Endodermal cell (in vitro differentiated cells): ENCODE measurements at regions not wholly inside any gene's neighbourhood (a gene's known extent, or its start where the extent isn't known, plus 50 kb on each side); places are given as distances from the start of the nearest gene placed in this dataset.

Experiments
- DNase-seq: peaks from one replicate; pipeline ENCODE4 v3.0.0-alpha.2; 2017
- H3K27ac ChIP-seq: 2 replicates; pipeline ENCODE4 v1.5.1; 2013; ENCODE audit warnings: mild to moderate bottlenecking, low read depth, low read length, moderate library complexity
- H3K27me3 ChIP-seq: 2 replicates; pipeline ENCODE4 v1.6.1; 2013; ENCODE audit warnings: mild to moderate bottlenecking, low read length, moderate library complexity; ENCODE audit not compliant: insufficient read depth, control insufficient read depth, poor library complexity, severe bottlenecking
- H3K36me3 ChIP-seq: 2 replicates; pipeline ENCODE4 v1.7.0; 2013; ENCODE audit warnings: mild to moderate bottlenecking, low read length, moderate library complexity; ENCODE audit not compliant: control insufficient read depth, insufficient read depth
- H3K4me1 ChIP-seq: one replicate; pipeline ENCODE4 v1.7.0; 2013; ENCODE audit warnings: low read length; ENCODE audit not compliant: control insufficient read depth, insufficient read depth
- H3K4me3 ChIP-seq: 2 replicates; pipeline ENCODE4 v1.5.1; 2013; ENCODE audit warnings: mild to moderate bottlenecking, low read length, moderate library complexity
- H3K9ac ChIP-seq: 2 replicates; pipeline ENCODE4 v1.6.1; 2013; ENCODE audit warnings: mild to moderate bottlenecking, low read length, moderate library complexity; ENCODE audit not compliant: poor library complexity, severe bottlenecking; ENCODE audit errors: extremely low read depth
- H3K9me3 ChIP-seq: 2 replicates; pipeline ENCODE4 v1.6.1; 2013; ENCODE audit warnings: mild to moderate bottlenecking, low read length, moderate library complexity; ENCODE audit not compliant: control insufficient read depth
- H3K27ac Mint-ChIP-seq: 2 replicates; pipeline ENCODE4 v1.8.0; 2020; ENCODE audit warnings: mixed read lengths
- H3K27me3 Mint-ChIP-seq: 2 replicates; pipeline ENCODE4 v1.8.0; 2021; ENCODE audit warnings: mild to moderate bottlenecking, mixed read lengths; ENCODE audit not compliant: insufficient read depth
- H3K36me3 Mint-ChIP-seq: 2 replicates; pipeline ENCODE4 v1.8.0; 2020; ENCODE audit warnings: low read depth, mixed read lengths
- H3K4me1 Mint-ChIP-seq: 2 replicates; pipeline ENCODE4 v1.8.0; 2020; ENCODE audit warnings: mixed read lengths
- H3K4me3 Mint-ChIP-seq: 2 replicates; pipeline ENCODE4 v1.8.0; 2020; ENCODE audit warnings: mild to moderate bottlenecking, moderate library complexity, mixed read lengths
- H3K9me3 Mint-ChIP-seq: 2 replicates; pipeline ENCODE4 v1.8.0; 2020; ENCODE audit warnings: mild to moderate bottlenecking, mixed read lengths
- WGBS, 2 experiments: methylation state at CpG; one replicate each; pipeline versions ENCODE4 v1.1.5 to v1.1.7; 2013; ENCODE audit warnings: missing lambda C conversion rate in 2 of 2, mixed read lengths in 1 of 2; ENCODE audit not compliant: insufficient coverage in 1 of 2, insufficient read length in 1 of 2; 5-methylcytosine and 5-hydroxymethylcytosine counted together
- TF ChIP-seq, protein P1 (sequence below): fragments of 200-600 bp; sonication (generic); conservative IDR thresholded peaks from 2 replicates; pipeline ENCODE4 v1.5.0; 2021; ENCODE audit warnings: antibody characterized with exemption, mild to moderate bottlenecking

DNA sequence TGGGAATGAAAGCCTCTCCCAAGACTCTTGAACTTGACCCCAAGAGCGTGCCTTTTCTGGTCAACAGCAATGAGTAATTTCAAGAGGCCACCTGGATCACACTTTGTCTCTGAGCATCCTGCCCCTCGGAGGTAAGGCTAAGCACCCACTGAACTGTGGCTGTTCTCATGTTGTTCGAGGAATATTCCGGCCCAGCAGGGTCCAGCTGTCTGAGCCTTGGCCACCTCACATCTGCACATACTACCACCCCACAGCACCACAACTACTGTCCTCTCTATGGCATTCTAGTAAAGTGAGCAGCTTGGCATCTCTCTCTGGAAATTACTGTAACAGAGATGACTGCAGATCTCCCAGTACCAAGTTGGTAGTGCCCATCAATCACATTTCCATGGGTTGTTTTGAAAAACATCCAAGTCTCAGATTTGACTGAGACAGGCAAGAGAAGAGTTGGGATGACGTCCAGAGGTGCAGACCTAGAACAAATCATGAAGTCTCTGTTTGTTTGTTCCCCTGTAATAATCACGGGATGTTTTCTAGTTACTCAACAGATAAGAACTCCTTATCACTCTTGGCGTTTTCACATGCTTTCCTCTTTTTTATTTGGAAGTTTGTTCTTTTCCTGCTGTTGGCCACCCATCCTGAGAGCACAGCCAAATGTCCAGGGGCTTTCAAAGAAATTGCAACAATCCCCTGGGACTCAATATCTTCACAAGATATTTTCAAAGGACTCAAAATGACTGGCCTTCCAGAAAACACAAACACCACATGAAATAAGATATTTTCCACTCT, 336.0 kb upstream of the TNP1 start:
- H3K4me3 ChIP-seq = no peak overlapping the region
- Mint-ChIP-seq H3K27me3 (peaks cover 14% of the 10 kb centered on the region), H3K27ac (no peak overlapping the region), H3K4me3 (no peak overlapping the region), H3K9me3 (peaks cover 10% of the 10 kb centered on the region), H3K4me1 (peaks cover 8% of the 10 kb centered on the region), H3K36me3 (no peaks in the 10 kb centered on the region)
- H3K9me3 ChIP-seq = peaks cover 15% of the 10 kb centered on the region
- WGBS, 2 experiments = 88 to 97% methylated on average over 7 of the region's 7 CpGs
- no peak overlapping the region for H3K9ac ChIP-seq
- no peaks in the 10 kb centered on the region for H3K4me1 ChIP-seq
- DNase-seq = no peak
- H3K36me3 ChIP-seq = no peaks in the 10 kb centered on the region
- H3K27ac ChIP-seq = no peak overlapping the region
- TF ChIP-seq, protein P1, sequence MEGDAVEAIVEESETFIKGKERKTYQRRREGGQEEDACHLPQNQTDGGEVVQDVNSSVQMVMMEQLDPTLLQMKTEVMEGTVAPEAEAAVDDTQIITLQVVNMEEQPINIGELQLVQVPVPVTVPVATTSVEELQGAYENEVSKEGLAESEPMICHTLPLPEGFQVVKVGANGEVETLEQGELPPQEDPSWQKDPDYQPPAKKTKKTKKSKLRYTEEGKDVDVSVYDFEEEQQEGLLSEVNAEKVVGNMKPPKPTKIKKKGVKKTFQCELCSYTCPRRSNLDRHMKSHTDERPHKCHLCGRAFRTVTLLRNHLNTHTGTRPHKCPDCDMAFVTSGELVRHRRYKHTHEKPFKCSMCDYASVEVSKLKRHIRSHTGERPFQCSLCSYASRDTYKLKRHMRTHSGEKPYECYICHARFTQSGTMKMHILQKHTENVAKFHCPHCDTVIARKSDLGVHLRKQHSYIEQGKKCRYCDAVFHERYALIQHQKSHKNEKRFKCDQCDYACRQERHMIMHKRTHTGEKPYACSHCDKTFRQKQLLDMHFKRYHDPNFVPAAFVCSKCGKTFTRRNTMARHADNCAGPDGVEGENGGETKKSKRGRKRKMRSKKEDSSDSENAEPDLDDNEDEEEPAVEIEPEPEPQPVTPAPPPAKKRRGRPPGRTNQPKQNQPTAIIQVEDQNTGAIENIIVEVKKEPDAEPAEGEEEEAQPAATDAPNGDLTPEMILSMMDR = no peak
- H3K27me3 ChIP-seq = no peaks in the 10 kb centered on the region

DNA sequence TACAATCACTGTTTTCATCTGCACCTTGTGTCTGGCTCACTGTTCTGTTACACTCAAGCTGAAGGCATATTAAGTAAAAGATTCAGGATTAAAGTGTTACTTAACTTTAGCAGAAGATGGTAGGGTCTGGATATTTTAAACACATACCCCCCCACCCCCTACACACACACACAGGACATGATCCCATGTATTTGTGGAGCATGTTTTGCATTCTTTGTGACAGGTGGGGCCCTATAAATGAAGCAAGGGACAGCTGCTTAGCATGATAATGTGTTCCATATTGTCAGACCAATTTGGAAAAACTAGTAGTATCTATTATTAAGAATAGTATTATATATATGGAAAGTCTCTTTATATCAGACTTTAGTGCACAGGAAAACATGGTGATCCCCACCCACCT, 335.2 kb upstream of the TNP1 start:
- H3K36me3 Mint-ChIP-seq = no peaks in the 10 kb centered on the region
- H3K36me3 ChIP-seq = no peaks in the 10 kb centered on the region
- H3K4me1 ChIP-seq = no peaks in the 10 kb centered on the region
- no peak overlapping the region for H3K4me3 Mint-ChIP-seq
- no peak overlapping the region for H3K4me3 ChIP-seq
- no peak for DNase-seq
- peaks cover 10% of the 10 kb centered on the region for H3K9me3 Mint-ChIP-seq
- H3K9ac ChIP-seq = no peak overlapping the region
- TF ChIP-seq, protein P1 = no peak
- H3K27me3 Mint-ChIP-seq = peaks cover 14% of the 10 kb centered on the region
- no peaks in the 10 kb centered on the region for H3K27me3 ChIP-seq
- H3K4me1 Mint-ChIP-seq = peaks cover 8% of the 10 kb centered on the region
- H3K27ac Mint-ChIP-seq = no peak overlapping the region
- no peak overlapping the region for H3K27ac ChIP-seq
- H3K9me3 ChIP-seq = peaks cover 15% of the 10 kb centered on the region

DNA sequence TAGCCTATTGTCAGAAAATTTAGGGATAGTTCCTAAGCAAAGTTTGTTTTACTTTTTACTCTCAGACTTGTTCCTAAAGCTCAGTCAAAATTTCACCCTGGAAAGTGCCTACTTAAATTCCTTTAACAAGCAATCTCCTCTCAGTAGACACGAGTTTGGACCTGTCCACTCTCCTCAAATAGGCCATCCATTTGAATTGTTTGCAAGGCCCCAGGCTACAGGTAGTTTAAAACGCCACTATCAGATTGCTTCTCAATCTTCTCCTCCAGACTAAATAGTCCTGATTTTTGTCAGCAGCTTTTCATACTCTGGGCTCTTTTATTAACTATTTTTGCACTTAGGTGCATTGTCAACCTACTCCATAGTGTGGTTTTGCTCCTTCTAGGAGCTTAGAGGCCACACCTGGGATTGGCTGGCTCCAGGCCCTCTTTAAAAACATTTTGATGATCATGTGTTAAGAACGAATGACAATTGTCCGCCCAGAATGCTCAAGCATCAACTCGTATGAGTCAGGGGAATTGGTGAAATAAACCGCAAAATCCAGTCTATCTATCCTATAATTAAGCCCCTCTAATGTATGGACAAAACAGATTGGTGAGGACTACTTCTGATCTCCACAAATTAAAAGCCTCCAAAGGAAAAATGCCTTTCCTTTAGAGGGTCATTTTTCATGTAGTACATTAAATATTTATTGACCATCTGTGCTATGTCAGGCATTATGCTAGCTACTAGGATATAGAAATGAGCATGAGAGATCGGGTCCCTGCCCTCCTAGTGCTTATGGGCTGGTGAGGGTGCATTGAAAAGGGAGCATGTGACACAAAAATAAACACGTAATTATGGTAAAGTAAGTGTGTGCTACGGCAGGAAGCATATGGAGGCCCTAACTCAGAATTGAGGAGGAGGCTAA, 333.8 kb upstream of the TNP1 start:
- Histone ChIP-seq H3K36me3 (no peaks in the 10 kb centered on the region), H3K9ac (no peak overlapping the region), H3K4me1 (no peaks in the 10 kb centered on the region), H3K27me3 (no peaks in the 10 kb centered on the region), H3K4me3 (no peak overlapping the region), H3K9me3 (peaks cover 15% of the 10 kb centered on the region), H3K27ac (no peak overlapping the region)
- TF ChIP-seq, protein P1 = no peak
- Mint-ChIP-seq H3K4me3 (no peak overlapping the region), H3K4me1 (peaks cover 8% of the 10 kb centered on the region), H3K27ac (no peak overlapping the region), H3K27me3 (peaks cover 25% of the 10 kb centered on the region), H3K9me3 (peaks cover 10% of the 10 kb centered on the region), H3K36me3 (no peaks in the 10 kb centered on the region)
- 81 to 91% methylated on average over 8 to 9 of the region's 9 CpGs for WGBS, 2 experiments
- no peak for DNase-seq
